ENCODE measurements at regions not wholly inside any gene's neighbourhood (a gene's known extent, or its start where the extent isn't known, plus 50 kb on each side); places are given as distances from the start of the nearest gene placed in this dataset.

DNA sequence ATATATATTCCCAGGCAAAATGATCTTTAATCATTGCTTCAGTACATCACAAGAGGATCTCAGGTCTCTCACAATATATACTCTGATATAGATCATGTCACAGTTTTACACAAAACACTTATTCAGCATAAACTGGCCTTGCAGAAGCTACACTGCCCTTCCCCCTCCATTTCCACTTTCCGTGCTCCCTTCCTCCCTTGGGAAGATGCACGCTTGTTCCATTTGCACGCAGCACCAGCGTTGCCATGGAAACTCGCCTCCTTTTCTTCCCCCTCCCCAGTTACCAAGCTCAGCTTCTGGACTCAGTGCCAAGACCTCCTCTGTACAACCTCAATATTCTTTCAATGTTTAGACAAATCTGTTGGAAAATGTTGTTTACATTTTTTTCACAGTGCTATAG lies 154.6 kb downstream of the RFPL4B start:
- TF ChIP-seq, protein P1, sequence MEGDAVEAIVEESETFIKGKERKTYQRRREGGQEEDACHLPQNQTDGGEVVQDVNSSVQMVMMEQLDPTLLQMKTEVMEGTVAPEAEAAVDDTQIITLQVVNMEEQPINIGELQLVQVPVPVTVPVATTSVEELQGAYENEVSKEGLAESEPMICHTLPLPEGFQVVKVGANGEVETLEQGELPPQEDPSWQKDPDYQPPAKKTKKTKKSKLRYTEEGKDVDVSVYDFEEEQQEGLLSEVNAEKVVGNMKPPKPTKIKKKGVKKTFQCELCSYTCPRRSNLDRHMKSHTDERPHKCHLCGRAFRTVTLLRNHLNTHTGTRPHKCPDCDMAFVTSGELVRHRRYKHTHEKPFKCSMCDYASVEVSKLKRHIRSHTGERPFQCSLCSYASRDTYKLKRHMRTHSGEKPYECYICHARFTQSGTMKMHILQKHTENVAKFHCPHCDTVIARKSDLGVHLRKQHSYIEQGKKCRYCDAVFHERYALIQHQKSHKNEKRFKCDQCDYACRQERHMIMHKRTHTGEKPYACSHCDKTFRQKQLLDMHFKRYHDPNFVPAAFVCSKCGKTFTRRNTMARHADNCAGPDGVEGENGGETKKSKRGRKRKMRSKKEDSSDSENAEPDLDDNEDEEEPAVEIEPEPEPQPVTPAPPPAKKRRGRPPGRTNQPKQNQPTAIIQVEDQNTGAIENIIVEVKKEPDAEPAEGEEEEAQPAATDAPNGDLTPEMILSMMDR (IDR thresholded peaks at IDR 0.05), result no peak
- TF ChIP-seq POLR2AphosphoS5 (IDR thresholded peaks at IDR 0.05), result no peak
- TF ChIP-seq EP300 (IDR thresholded peaks at IDR 0.05), result no peak
- no peak for TF ChIP-seq POLR2A (IDR thresholded peaks at IDR 0.05)
- no peak for DNase-seq
- Histone ChIP-seq H3K4me3 (no peak overlapping the region), H3K27me3 (no peaks in the 10 kb centered on the region), H3K4me1 (no peaks in the 10 kb centered on the region), H3K27ac (no peak overlapping the region), H3K9me3 (no peaks in the 10 kb centered on the region), H3K36me3 (no peaks in the 10 kb centered on the region)
- no peak for ATAC-seq (ENCODE audit: low FRiP score in 2 of 2)
- 38% methylated on average over 5 of the region's 5 CpGs for WGBS, 2 donors

DNA sequence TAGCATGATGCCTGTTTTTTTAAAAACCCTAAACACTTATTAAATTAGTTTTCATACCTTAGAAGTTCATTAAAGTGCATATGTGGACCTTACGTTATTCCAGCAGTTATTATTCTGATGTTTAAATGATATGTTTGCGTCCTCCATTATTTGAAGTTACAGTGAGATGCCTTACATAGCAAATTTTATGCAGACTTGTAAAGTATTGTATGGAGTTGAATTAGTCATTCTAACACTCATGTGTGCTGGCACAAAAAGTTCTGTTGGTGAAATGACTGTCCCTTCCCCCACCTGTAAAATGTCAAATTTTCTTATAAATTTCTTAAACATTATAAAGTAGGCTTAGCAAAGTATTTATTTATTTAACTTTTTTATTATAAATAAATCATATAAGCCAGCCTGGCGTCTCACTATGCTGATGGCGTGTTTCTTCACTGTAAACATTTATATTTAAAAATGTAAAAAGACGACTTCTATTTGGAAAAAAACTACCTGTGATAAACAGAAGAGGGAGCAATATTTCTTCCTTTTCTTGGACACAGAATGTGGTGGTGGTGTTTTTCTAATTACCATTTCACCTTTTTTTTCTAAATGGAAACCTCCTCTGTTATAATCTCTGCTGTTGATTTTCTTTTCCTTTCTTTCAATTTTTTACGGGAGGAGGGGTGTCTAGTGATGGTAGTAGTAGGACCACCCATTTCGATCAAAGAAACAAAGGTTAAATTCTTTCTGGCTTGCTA lies 155.4 kb downstream of the RFPL4B start:
- Histone ChIP-seq H3K9me3 (no peaks in the 10 kb centered on the region), H3K36me3 (no peaks in the 10 kb centered on the region), H3K4me1 (no peaks in the 10 kb centered on the region), H3K4me3 (no peak overlapping the region), H3K27ac (no peak overlapping the region), H3K27me3 (no peaks in the 10 kb centered on the region)
- WGBS, 2 donors, result 60 to 64% methylated on average over 7 of the region's 7 CpGs
- TF ChIP-seq POLR2AphosphoS5 (IDR thresholded peaks at IDR 0.05) (no peak), EP300 (IDR thresholded peaks at IDR 0.05) (no peak)
- ATAC-seq (ENCODE audit: low FRiP score in 2 of 2) (no peak), DNase-seq (no peak)

DNA sequence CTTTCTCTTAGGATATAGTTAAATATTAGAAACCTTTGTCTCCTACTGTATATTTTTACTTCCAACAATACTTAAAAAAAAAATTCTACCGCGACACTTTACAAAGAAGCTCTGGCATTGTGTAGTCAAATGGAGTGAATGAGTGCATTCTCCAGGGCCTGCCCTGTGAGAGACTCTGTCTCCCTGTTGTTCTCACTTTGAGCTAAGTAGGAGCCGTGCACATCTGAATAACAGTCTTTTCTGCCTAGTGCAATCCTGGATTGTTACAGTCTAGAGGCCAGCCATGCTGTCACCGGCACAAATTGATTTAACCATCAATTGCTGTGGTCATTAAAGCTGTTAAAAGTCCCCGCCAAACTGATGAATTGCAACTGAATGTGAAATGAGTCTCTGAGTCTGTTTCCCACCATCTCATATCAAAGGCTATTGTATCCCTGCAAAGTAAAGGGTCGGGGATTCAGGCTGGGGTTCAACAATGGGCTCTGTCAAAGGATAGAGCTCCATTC lies 156.0 kb downstream of the RFPL4B start:
- Histone ChIP-seq H3K36me3 (no peaks in the 10 kb centered on the region), H3K27ac (no peak overlapping the region), H3K4me1 (no peaks in the 10 kb centered on the region), H3K9me3 (no peaks in the 10 kb centered on the region), H3K27me3 (no peaks in the 10 kb centered on the region), H3K4me3 (no peak overlapping the region)
- DNase-seq (no peak), ATAC-seq (ENCODE audit: low FRiP score in 2 of 2) (no peak)
- WGBS, 2 donors, result 71 to 73% methylated on average over 6 of the region's 6 CpGs
- TF ChIP-seq POLR2A (IDR thresholded peaks at IDR 0.05), result no peak
- no peak for TF ChIP-seq EP300 (IDR thresholded peaks at IDR 0.05)
- TF ChIP-seq, protein P1 (IDR thresholded peaks at IDR 0.05), result no peak
- TF ChIP-seq POLR2AphosphoS5 (IDR thresholded peaks at IDR 0.05), result no peak

DNA sequence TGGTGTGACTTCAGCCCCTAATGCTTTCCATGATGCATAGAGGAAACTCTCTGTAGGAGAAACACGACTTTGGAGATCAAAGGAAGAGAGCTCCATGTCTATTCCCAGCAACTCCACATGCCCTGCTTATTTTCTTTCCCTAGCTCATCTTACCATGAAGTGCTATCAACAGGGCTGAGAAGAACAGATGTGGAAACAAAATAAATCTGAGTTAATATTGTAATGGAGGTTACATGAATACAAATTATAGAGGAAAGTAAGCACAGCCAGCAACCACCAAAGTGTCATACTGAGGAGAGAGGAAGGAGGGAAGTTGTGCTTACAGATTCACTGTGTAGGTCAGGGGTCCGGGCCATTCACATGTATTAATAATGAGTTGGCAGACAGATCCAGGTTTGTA lies 157.5 kb downstream of the RFPL4B start:
- ATAC-seq (ENCODE audit: low FRiP score in 2 of 2) (no peak), DNase-seq (no peak)
- no peaks in the 10 kb centered on the region for H3K4me1 ChIP-seq
- 54 to 61% methylated on average over 2 of the region's 2 CpGs for WGBS, 2 donors
- no peaks in the 10 kb centered on the region for H3K36me3 ChIP-seq
- H3K27ac ChIP-seq, result no peak overlapping the region
- TF ChIP-seq POLR2AphosphoS5 (IDR thresholded peaks at IDR 0.05) (no peak), POLR2A (IDR thresholded peaks at IDR 0.05) (no peak), EP300 (IDR thresholded peaks at IDR 0.05) (no peak)
- TF ChIP-seq, protein P1 (IDR thresholded peaks at IDR 0.05), result no peak
- H3K9me3 ChIP-seq, result no peaks in the 10 kb centered on the region
- no peak overlapping the region for H3K4me3 ChIP-seq
- no peaks in the 10 kb centered on the region for H3K27me3 ChIP-seq

DNA sequence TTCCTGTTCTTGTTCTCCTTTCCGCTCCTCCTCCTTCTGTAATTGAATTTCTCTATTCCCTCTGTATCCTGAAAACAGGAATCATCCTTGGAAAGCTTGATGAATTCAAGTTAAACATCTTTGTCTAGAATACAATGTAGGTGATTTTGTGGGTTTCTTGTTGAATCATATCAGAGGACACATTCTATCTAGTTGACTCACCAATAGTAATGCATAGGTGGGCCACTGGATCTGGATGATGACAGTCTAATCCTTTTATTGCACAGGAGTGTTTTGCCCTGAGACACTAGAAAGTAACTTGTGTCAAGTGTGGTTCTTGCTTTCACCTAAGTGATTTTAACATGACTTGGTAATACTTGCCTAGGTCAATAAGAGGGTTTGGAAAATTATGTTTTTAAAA lies 164.3 kb downstream of the RFPL4B start:
- 71 to 82% methylated on average over 1 of the region's 1 CpG for WGBS, 2 donors
- Histone ChIP-seq H3K27ac (no peak overlapping the region), H3K4me3 (no peak overlapping the region), H3K27me3 (no peaks in the 10 kb centered on the region), H3K4me1 (no peaks in the 10 kb centered on the region), H3K36me3 (no peaks in the 10 kb centered on the region), H3K9me3 (no peaks in the 10 kb centered on the region)
- no peak for ATAC-seq (ENCODE audit: low FRiP score in 2 of 2)
- DNase-seq, result no peak
- no peak for TF ChIP-seq POLR2A (IDR thresholded peaks at IDR 0.05)
- no peak for TF ChIP-seq EP300 (IDR thresholded peaks at IDR 0.05)
- TF ChIP-seq, protein P1 (IDR thresholded peaks at IDR 0.05), result no peak
- TF ChIP-seq POLR2AphosphoS5 (IDR thresholded peaks at IDR 0.05), result no peak
